Brain microvascular endothelial cell (primary cell): ENCODE measurements at regions not wholly inside any gene's neighbourhood (a gene's known extent, or its start where the extent isn't known, plus 50 kb on each side); places are given as distances from the start of the nearest gene placed in this dataset.
"Not testable (repeated sequence)": the region's sequence is repeated elsewhere in the genome, so short reads cannot be mapped to it uniquely, and the experiment has no call there.

Experiments used
- DNase-seq: peaks from one replicate; pipeline ENCODE4 v3.0.0-alpha.2; 2020
- H3K27ac ChIP-seq: fragments of 250-450 bp; sonication (Bioruptor Pico); 2 replicates; pipeline ENCODE4 v1.5.1; 2020; ENCODE audit warnings: mild to moderate bottlenecking, moderate library complexity
- H3K27me3 ChIP-seq: fragments of 250-450 bp; sonication (Bioruptor Pico); replicated peaks from 2 replicates; pipeline ENCODE4 v1.5.1; 2020; ENCODE audit warnings: mild to moderate bottlenecking
- H3K36me3 ChIP-seq: fragments of 250-450 bp; sonication (Bioruptor Pico); replicated peaks from 2 replicates; pipeline ENCODE4 v1.5.1; 2020; ENCODE audit warnings: mild to moderate bottlenecking
- H3K4me3 ChIP-seq: 2 replicates; pipeline ENCODE4 v1.5.1; 2011; ENCODE audit warnings: low read depth, mild to moderate bottlenecking, control low read depth, low read length, moderate library complexity
- CTCF ChIP-seq: IDR thresholded peaks from 2 replicates; pipeline ENCODE4 v1.5.1; 2011; ENCODE audit warnings: low read depth, mild to moderate bottlenecking, moderate library complexity, low read length, control low read depth, inconsistent platforms; ENCODE audit errors: missing control alignments
- in situ Hi-C: cut with HindIII; loops from 2 replicates; pipeline ENCODE4 v1.10.0; 2017; ENCODE audit warnings: low sequenced_read_pairs, low pct_ligation_motif_present

- Histone ChIP-seq H3K4me3 (no peak overlapping the region), H3K27ac (peak overlapping the region; percentile 3), H3K36me3 (no peaks in the 10 kb centered on the region), H3K27me3 (no peaks in the 10 kb centered on the region)
- in situ Hi-C loops, result no loop called here
- DNase-seq, result no peak
- TF ChIP-seq CTCF, result no peak
These were observed 164.5 kb upstream of the PRSS1 start for GRCh38 chr7:142584765-142585164.

GRCh38 chr7:142583446-142583845 is 165.8 kb upstream of the PRSS1 start:
- Histone ChIP-seq H3K27ac (peak overlapping the region; percentile 66), H3K27me3 (no peaks in the 10 kb centered on the region), H3K36me3 (no peaks in the 10 kb centered on the region), H3K4me3 (no peak overlapping the region)
- no peak for TF ChIP-seq CTCF
- peak; percentile 94 for DNase-seq
- in situ Hi-C loops, result no loop called here

- DNase-seq, result no peak
- in situ Hi-C loops, result no loop called here
- Histone ChIP-seq H3K4me3 (no peak overlapping the region), H3K27ac (no peak overlapping the region), H3K27me3 (no peaks in the 10 kb centered on the region), H3K36me3 (no peaks in the 10 kb centered on the region)
- TF ChIP-seq CTCF, result no peak
These were observed 166.9 kb upstream of the PRSS1 start for GRCh38 chr7:142582351-142582750.

- Histone ChIP-seq H3K36me3 (no peaks in the 10 kb centered on the region), H3K4me3 (no peak overlapping the region), H3K27ac (no peak overlapping the region), H3K27me3 (no peaks in the 10 kb centered on the region)
- TF ChIP-seq CTCF, result no peak
- in situ Hi-C loops, result no loop called here
- no peak for DNase-seq
These were observed 167.9 kb upstream of the PRSS1 start for GRCh38 chr7:142581341-142581740.

- TF ChIP-seq CTCF, result no peak
- in situ Hi-C loops, result no loop called here
- no peaks in the 10 kb centered on the region for H3K36me3 ChIP-seq
- no peak for DNase-seq
- no peaks in the 10 kb centered on the region for H3K27me3 ChIP-seq
- no peak overlapping the region for H3K4me3 ChIP-seq
- H3K27ac ChIP-seq, result no peak overlapping the region
These were observed 169.3 kb upstream of the PRSS1 start for GRCh38 chr7:142579946-142580345.

GRCh38 chr7:142575351-142575750 is 173.9 kb upstream of the PRSS1 start:
- H3K27me3 ChIP-seq, in situ Hi-C loops: not testable (repeated sequence)

More at GRCh38 chr7:142575351-142575750, 173.9 kb upstream of the PRSS1 start:
- not testable (repeated sequence) for H3K27ac ChIP-seq, H3K4me3 ChIP-seq, H3K36me3 ChIP-seq, DNase-seq
